ENCODE measurements at regions not wholly inside any gene's neighbourhood (a gene's known extent, or its start where the extent isn't known, plus 50 kb on each side); places are given as distances from the start of the nearest gene placed in this dataset.

- no peak overlapping the region for H3K4me3 ChIP-seq (ENCODE audit: low read depth, low read length)
- no peak for TF ChIP-seq CTCF (IDR thresholded peaks at IDR 0.05; ENCODE audit: borderline replicate concordance, insufficient read depth, low read depth, low read length)
These were observed 448.4 kb downstream of the SLC4A3 start for GRCh38 chr2:220075835-220076234.

GRCh38 chr2:220076734-220077133 is 449.3 kb downstream of the SLC4A3 start:
- no peak for TF ChIP-seq CTCF (IDR thresholded peaks at IDR 0.05; ENCODE audit: borderline replicate concordance, insufficient read depth, low read depth, low read length)
- no peak overlapping the region for H3K4me3 ChIP-seq (ENCODE audit: low read depth, low read length)

DNA sequence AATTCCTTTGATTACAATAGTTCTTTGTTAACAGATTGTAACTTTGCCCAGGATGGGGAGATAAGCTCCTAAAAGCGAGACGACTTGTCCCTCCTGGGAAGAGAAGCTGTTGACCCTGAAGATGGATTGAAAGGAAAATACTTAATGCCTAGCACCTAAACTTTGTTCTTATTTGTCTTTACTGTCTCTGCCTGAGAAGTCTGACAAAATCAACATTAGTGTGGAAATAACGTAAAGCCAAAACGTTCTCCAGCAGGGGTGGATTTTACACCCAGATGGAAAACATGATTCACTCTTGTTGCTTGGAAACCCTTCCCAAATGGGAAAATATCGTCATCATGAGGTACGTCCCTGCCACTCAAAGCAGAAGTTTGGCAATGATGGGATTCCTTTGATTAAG is 450.1 kb downstream of the SLC4A3 start:
- TF ChIP-seq CTCF (IDR thresholded peaks at IDR 0.05; ENCODE audit: borderline replicate concordance, insufficient read depth, low read depth, low read length) = no peak
- H3K4me3 ChIP-seq (ENCODE audit: low read depth, low read length) = no peak overlapping the region

DNA sequence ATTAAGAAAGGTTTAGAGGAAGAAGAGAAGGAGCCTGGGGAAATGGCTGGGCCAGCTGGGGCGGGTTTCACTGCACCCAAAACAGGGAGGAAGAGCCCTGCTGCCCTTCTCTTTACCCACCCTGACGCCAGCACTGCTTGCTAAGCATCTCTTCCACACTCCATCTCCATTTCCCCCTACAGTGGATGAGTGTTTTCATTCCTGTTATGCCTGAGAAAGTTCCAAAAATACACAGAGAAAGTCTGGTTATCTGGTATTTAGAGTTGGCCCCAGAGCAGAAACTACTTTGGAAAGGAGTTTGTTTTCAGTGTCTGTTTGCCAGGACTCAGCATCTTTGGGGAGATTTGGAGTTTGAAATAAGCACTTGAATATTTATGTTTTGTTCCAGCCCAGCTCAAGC is 451.0 kb downstream of the SLC4A3 start:
- H3K4me3 ChIP-seq (ENCODE audit: low read depth, low read length) = no peak overlapping the region
- no peak for TF ChIP-seq CTCF (IDR thresholded peaks at IDR 0.05; ENCODE audit: borderline replicate concordance, insufficient read depth, low read depth, low read length)

- TF ChIP-seq CTCF (IDR thresholded peaks at IDR 0.05; ENCODE audit: borderline replicate concordance, insufficient read depth, low read depth, low read length) = no peak
- no peak overlapping the region for H3K4me3 ChIP-seq (ENCODE audit: low read depth, low read length)
These were observed 452.2 kb downstream of the SLC4A3 start for GRCh38 chr2:220079595-220079994.

DNA sequence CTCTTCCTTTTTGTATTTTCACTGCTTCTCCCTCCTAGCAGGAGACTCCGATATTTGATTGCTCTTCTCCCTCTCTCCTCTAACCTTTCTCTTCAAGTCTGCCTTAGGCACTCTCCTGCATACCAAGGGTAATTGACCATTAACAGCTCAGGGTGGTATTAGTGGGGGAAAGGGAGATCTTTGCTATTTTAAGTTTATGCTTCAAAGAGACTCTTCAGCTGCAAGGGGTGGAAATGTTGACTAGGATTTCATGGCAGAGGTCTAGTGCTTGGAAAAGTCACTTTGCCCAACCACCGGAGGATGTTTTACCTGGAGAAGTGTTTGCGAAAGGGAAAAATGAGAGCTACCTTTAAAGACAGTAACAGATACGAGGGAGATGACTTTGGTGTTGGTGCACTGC is 453.7 kb downstream of the SLC4A3 start:
- H3K4me3 ChIP-seq (ENCODE audit: low read depth, low read length) = no peak overlapping the region
- no peak for TF ChIP-seq CTCF (IDR thresholded peaks at IDR 0.05; ENCODE audit: borderline replicate concordance, insufficient read depth, low read depth, low read length)

DNA sequence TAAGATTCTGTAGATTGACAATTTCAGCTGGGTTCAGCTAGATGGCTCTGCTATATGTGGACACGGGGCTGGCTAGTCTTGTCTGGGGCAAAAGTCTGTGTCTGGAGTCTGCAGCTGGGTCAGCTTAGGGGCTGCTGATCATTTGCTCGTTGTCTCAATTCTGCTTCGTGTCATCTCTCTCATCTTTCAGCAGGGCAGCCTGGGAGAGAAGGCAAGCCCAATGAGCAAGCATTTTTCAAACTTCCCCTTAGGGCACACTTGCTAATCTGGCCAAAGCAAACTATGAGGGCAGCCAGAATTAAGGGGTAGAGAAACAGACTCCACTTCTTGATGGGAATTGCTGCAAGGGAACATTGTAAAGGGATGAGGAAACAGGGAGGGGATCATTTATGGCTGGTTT is 462.6 kb downstream of the SLC4A3 start:
- TF ChIP-seq CTCF (IDR thresholded peaks at IDR 0.05; ENCODE audit: borderline replicate concordance, insufficient read depth, low read depth, low read length) = no peak
- H3K4me3 ChIP-seq (ENCODE audit: low read depth, low read length) = no peak overlapping the region

Data from GM12875 (cell line).